Erythroblast (primary cell): ENCODE measurements at regions not wholly inside any gene's neighbourhood (a gene's known extent, or its start where the extent isn't known, plus 50 kb on each side); places are given as distances from the start of the nearest gene placed in this dataset.

Experiments
- GATA1 ChIP-seq: IDR thresholded peaks from 2 replicates; pipeline ENCODE4 v1.6.1; 2011; ENCODE audit warnings: low read depth, mild to moderate bottlenecking, control low read depth, low read length, moderate library complexity
- POLR2A ChIP-seq: IDR thresholded peaks from 2 replicates; pipeline ENCODE4 v1.6.1; 2011; ENCODE audit warnings: mild to moderate bottlenecking, low read length

DNA sequence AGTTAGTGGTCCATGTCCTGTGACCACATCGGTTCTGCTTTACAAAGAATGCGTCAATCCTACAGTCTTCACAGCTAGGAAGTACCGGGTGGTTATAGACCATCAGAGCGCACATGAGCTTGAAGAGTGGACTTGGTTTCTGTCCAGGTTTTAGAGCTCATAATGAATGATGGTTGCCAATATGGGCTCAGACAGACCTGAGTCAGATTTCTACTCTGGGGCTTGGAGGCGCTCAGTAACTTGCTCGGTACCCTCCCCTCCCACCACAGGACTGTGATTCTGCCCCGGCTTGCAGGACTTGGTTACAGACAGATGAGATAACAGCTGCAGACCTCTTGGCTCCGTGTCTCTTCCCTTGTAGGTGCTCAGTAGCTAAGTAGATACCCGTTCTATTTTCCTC, 284.7 kb downstream of the TSHZ3 start:
- TF ChIP-seq POLR2A (no peak), GATA1 (no peak)
